ENCODE measurements at regions not wholly inside any gene's neighbourhood (a gene's known extent, or its start where the extent isn't known, plus 50 kb on each side); places are given as distances from the start of the nearest gene placed in this dataset.

- H3K4me1 Mint-ChIP-seq (ENCODE audit: low read depth), result no peaks in the 10 kb centered on the region
- H3K27ac Mint-ChIP-seq, result no peak overlapping the region
- H3K4me3 Mint-ChIP-seq, result no peak overlapping the region
- no peaks in the 10 kb centered on the region for H3K9me3 Mint-ChIP-seq (ENCODE audit: low read depth)
- no peaks in the 10 kb centered on the region for H3K27me3 Mint-ChIP-seq
- no peaks in the 10 kb centered on the region for H3K36me3 Mint-ChIP-seq
Observed at GRCh38 chr6:9412951-9413559, 977.7 kb upstream of the SLC35B3 start.

GRCh38 chr6:9409126-9409525 lies 973.8 kb upstream of the SLC35B3 start:
- peaks cover 3% of the 10 kb centered on the region for H3K9me3 Mint-ChIP-seq (ENCODE audit: low read depth)
- H3K4me1 Mint-ChIP-seq (ENCODE audit: low read depth), result no peaks in the 10 kb centered on the region
- H3K27ac Mint-ChIP-seq, result no peak overlapping the region
- H3K27me3 Mint-ChIP-seq, result no peaks in the 10 kb centered on the region
- no peaks in the 10 kb centered on the region for H3K36me3 Mint-ChIP-seq
- H3K4me3 Mint-ChIP-seq, result no peak overlapping the region

- H3K4me1 Mint-ChIP-seq (ENCODE audit: low read depth), result no peaks in the 10 kb centered on the region
- no peak overlapping the region for H3K4me3 Mint-ChIP-seq
- no peaks in the 10 kb centered on the region for H3K27me3 Mint-ChIP-seq
- peaks cover 3% of the 10 kb centered on the region for H3K9me3 Mint-ChIP-seq (ENCODE audit: low read depth)
- H3K27ac Mint-ChIP-seq, result no peak overlapping the region
- H3K36me3 Mint-ChIP-seq, result no peaks in the 10 kb centered on the region
Observed at GRCh38 chr6:9408402-9409117, 973.2 kb upstream of the SLC35B3 start.

- H3K27me3 Mint-ChIP-seq, result no peaks in the 10 kb centered on the region
- H3K27ac Mint-ChIP-seq, result no peak overlapping the region
- no peaks in the 10 kb centered on the region for H3K4me1 Mint-ChIP-seq (ENCODE audit: low read depth)
- H3K9me3 Mint-ChIP-seq (ENCODE audit: low read depth), result peaks cover 3% of the 10 kb centered on the region
- H3K4me3 Mint-ChIP-seq, result no peak overlapping the region
- no peaks in the 10 kb centered on the region for H3K36me3 Mint-ChIP-seq
Observed at GRCh38 chr6:9405825-9406224, 970.5 kb upstream of the SLC35B3 start.

- Mint-ChIP-seq H3K36me3 (no peaks in the 10 kb centered on the region), H3K27me3 (no peaks in the 10 kb centered on the region), H3K9me3 (ENCODE audit: low read depth) (peaks cover 3% of the 10 kb centered on the region), H3K4me1 (ENCODE audit: low read depth) (no peaks in the 10 kb centered on the region), H3K27ac (no peak overlapping the region), H3K4me3 (no peak overlapping the region)
Observed at GRCh38 chr6:9405369-9405768, 970.0 kb upstream of the SLC35B3 start.

DNA sequence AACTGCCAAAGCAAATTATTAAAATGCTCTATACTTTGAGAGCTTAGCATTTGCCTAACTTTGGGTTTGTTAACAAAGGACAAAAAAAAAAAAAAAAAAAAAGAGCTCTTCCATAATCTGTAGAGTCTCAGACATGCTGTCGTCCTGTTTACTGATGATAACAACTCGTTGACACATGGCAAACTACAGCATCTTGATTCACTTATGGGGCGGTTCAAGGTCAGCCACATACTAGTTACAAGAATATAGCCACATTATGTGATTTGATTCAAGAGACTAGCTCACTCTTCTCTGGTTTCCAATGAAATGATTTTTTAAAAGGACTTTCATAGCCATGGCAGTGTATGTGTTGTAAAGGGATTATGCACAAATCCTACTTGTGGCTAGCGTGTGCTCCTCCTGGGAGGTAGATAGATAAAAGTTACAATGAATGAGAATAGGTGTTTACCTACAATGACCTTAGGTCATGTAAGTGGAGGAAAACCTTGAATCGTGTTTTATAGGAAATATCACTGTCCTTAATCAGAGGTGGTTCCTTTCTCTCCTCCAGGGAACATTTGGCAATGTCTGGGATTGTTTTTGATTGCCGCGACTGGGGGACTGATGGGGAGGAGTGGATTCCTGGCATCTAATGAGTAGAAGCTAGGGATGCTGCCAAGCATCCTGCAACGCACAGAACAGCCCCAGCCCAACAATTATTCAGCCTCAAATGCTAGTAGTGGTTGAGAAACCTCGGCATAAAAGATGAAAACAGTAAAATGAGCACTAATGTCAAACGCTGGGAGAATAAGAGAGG lies 969.2 kb upstream of the SLC35B3 start:
- no peak overlapping the region for H3K27ac Mint-ChIP-seq
- peaks cover 3% of the 10 kb centered on the region for H3K9me3 Mint-ChIP-seq (ENCODE audit: low read depth)
- H3K36me3 Mint-ChIP-seq, result no peaks in the 10 kb centered on the region
- H3K4me3 Mint-ChIP-seq, result no peak overlapping the region
- no peaks in the 10 kb centered on the region for H3K4me1 Mint-ChIP-seq (ENCODE audit: low read depth)
- H3K27me3 Mint-ChIP-seq, result peaks cover 2% of the 10 kb centered on the region

DNA sequence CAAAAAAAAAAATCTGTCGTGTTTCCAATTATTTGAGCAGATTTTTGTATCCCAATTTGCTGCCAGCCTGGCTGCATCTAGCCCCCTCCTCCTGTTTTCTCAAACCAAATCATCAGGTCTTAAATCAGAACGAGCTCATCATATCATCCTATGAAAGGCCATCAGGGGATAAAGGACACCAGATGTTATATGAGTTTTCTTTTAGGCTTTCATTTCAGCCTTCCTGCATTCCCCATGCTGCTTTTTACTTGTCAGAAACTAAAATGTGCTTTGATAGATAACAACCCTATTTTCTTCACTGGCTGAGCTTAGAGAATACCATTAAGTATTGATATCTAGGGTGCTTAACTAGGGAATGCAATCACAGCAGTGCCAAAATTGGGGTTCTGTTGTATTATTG lies 968.4 kb upstream of the SLC35B3 start:
- H3K27me3 Mint-ChIP-seq, result peaks cover 2% of the 10 kb centered on the region
- no peak overlapping the region for H3K27ac Mint-ChIP-seq
- H3K9me3 Mint-ChIP-seq (ENCODE audit: low read depth), result peaks cover 3% of the 10 kb centered on the region
- no peaks in the 10 kb centered on the region for H3K4me1 Mint-ChIP-seq (ENCODE audit: low read depth)
- H3K4me3 Mint-ChIP-seq, result no peak overlapping the region
- no peaks in the 10 kb centered on the region for H3K36me3 Mint-ChIP-seq

DNA sequence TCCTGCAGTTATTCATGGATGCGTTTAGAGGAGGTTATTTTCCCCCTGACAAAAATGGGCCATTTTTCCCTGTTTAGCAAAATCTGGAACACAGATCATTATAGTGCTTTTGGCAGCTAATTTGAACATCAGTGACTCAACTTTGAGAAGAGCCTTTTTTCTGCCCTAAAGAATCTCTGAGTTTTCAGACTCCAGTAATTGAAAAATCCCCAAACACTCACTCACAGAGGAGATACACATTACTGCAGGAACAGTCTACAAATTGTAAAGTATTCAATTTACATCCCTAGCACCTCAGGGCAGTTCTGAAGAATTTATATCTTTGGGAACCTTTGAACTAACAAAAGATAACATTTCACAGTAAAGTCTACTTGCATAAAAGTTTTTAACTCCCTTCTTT lies 966.6 kb upstream of the SLC35B3 start:
- Mint-ChIP-seq H3K4me3 (no peak overlapping the region), H3K36me3 (no peaks in the 10 kb centered on the region), H3K4me1 (ENCODE audit: low read depth) (no peaks in the 10 kb centered on the region), H3K27me3 (peaks cover 2% of the 10 kb centered on the region), H3K27ac (no peak overlapping the region), H3K9me3 (ENCODE audit: low read depth) (peaks cover 3% of the 10 kb centered on the region)

DNA sequence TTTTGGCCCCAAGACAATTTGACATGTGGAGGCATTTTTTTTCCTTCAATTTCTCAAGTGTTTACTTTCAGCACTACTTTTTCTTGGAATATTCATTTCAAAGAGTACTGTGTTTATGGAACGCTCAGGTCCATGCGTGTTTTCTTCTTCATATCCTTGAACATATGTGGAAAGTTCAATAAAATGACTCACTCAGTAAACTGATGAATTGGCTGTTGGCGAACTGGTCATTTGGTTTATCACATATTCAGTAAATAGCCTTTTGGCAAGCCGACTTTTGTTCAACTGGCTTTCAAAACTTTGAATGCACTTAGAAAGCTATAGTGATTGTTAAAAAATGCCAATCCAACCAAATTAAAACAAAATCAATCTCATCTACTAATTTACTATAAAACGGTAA lies 964.6 kb upstream of the SLC35B3 start:
- H3K27ac Mint-ChIP-seq, result no peak overlapping the region
- no peaks in the 10 kb centered on the region for H3K36me3 Mint-ChIP-seq
- no peaks in the 10 kb centered on the region for H3K4me1 Mint-ChIP-seq (ENCODE audit: low read depth)
- H3K4me3 Mint-ChIP-seq, result no peak overlapping the region
- no peaks in the 10 kb centered on the region for H3K9me3 Mint-ChIP-seq (ENCODE audit: low read depth)
- H3K27me3 Mint-ChIP-seq, result peaks cover 2% of the 10 kb centered on the region

- no peaks in the 10 kb centered on the region for H3K9me3 Mint-ChIP-seq (ENCODE audit: low read depth)
Observed at GRCh38 chr6:9398767-9399373, 963.5 kb upstream of the SLC35B3 start.

GRCh38 chr6:9398071-9398766 lies 962.9 kb upstream of the SLC35B3 start:
- Mint-ChIP-seq H3K4me3 (no peak overlapping the region), H3K27me3 (peaks cover 2% of the 10 kb centered on the region), H3K27ac (peak overlapping the region; percentile 72), H3K36me3 (no peaks in the 10 kb centered on the region), H3K9me3 (ENCODE audit: low read depth) (no peaks in the 10 kb centered on the region), H3K4me1 (ENCODE audit: low read depth) (no peaks in the 10 kb centered on the region)

More at GRCh38 chr6:9398767-9399373, 963.5 kb upstream of the SLC35B3 start:
- H3K4me3 Mint-ChIP-seq, result no peak overlapping the region
- no peak overlapping the region for H3K27ac Mint-ChIP-seq
- peaks cover 2% of the 10 kb centered on the region for H3K27me3 Mint-ChIP-seq
- no peaks in the 10 kb centered on the region for H3K4me1 Mint-ChIP-seq (ENCODE audit: low read depth)
- H3K36me3 Mint-ChIP-seq, result no peaks in the 10 kb centered on the region

- Mint-ChIP-seq H3K27me3 (no peaks in the 10 kb centered on the region), H3K36me3 (no peaks in the 10 kb centered on the region), H3K9me3 (ENCODE audit: low read depth) (no peaks in the 10 kb centered on the region), H3K27ac (no peak overlapping the region), H3K4me3 (no peak overlapping the region), H3K4me1 (ENCODE audit: low read depth) (no peaks in the 10 kb centered on the region)
Observed at GRCh38 chr6:9388596-9388995, 953.3 kb upstream of the SLC35B3 start.

DNA sequence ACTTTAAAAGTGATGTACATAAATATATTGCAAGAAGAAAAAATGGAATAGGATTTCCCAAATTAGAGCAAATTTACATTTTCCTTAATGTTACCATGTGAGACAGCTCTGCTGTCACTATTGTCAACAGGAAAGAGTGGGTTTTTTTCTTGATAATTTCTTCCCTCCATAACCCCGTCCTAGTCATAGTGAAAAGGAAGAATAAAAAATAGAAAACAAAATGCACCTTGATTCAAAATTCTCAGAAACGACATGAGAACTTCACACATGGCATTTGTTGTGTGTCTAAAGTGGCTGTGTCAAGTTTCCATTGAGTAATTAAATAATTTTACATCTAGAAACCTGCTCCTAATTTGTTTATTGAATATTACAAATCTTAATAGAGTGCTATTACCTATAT lies 945.2 kb upstream of the SLC35B3 start:
- Mint-ChIP-seq H3K9me3 (ENCODE audit: low read depth) (no peaks in the 10 kb centered on the region), H3K4me1 (ENCODE audit: low read depth) (no peaks in the 10 kb centered on the region), H3K36me3 (no peaks in the 10 kb centered on the region), H3K4me3 (no peak overlapping the region), H3K27me3 (no peaks in the 10 kb centered on the region), H3K27ac (no peak overlapping the region)

GRCh38 chr6:9373308-9373707 lies 938.0 kb upstream of the SLC35B3 start:
- no peaks in the 10 kb centered on the region for H3K9me3 Mint-ChIP-seq (ENCODE audit: low read depth)
- H3K4me3 Mint-ChIP-seq, result no peak overlapping the region
- no peaks in the 10 kb centered on the region for H3K27me3 Mint-ChIP-seq
- no peak overlapping the region for H3K27ac Mint-ChIP-seq
- no peaks in the 10 kb centered on the region for H3K36me3 Mint-ChIP-seq
- no peaks in the 10 kb centered on the region for H3K4me1 Mint-ChIP-seq (ENCODE audit: low read depth)

All from activated naive CD8-positive, alpha-beta T cell (primary cell).